ENCODE measurements at regions not wholly inside any gene's neighbourhood (a gene's known extent, or its start where the extent isn't known, plus 50 kb on each side); places are given as distances from the start of the nearest gene placed in this dataset.

DNA sequence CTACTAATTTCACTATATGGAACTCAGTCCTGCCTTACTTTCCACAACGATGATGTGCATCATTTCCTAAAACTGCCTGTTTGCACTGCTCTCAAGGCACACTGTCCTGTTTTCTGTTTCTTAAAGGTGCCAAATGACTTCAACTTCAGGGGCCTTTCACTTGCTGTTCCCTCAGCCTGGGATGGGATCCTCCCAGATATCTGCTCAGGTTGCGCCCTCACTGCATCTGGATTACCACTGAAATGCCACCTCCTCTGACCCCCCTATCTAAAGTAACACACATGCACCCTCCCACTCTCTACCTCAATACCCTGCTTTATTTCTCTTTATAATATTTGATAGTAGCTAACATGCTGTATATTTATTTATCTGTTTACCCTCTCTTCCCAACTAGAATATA lies 123.8 kb upstream of the CMC1 start:
- TF ChIP-seq, protein P1, sequence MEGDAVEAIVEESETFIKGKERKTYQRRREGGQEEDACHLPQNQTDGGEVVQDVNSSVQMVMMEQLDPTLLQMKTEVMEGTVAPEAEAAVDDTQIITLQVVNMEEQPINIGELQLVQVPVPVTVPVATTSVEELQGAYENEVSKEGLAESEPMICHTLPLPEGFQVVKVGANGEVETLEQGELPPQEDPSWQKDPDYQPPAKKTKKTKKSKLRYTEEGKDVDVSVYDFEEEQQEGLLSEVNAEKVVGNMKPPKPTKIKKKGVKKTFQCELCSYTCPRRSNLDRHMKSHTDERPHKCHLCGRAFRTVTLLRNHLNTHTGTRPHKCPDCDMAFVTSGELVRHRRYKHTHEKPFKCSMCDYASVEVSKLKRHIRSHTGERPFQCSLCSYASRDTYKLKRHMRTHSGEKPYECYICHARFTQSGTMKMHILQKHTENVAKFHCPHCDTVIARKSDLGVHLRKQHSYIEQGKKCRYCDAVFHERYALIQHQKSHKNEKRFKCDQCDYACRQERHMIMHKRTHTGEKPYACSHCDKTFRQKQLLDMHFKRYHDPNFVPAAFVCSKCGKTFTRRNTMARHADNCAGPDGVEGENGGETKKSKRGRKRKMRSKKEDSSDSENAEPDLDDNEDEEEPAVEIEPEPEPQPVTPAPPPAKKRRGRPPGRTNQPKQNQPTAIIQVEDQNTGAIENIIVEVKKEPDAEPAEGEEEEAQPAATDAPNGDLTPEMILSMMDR (IDR thresholded peaks at IDR 0.05) = no peak
- TF ChIP-seq EP300 (IDR thresholded peaks at IDR 0.05) (no peak), POLR2AphosphoS5 (IDR thresholded peaks at IDR 0.05) (no peak)
